KBM-7 (cell line): ENCODE measurements at regions not wholly inside any gene's neighbourhood (a gene's known extent, or its start where the extent isn't known, plus 50 kb on each side); places are given as distances from the start of the nearest gene placed in this dataset.
"Not testable (repeated sequence)": the region's sequence is repeated elsewhere in the genome, so short reads cannot be mapped to it uniquely, and the experiment has no call there.

Experiments
- DNase-seq: peaks from one replicate; pipeline ENCODE4 v3.0.0-alpha.2; 2015
- in situ Hi-C: fragments of 300-500 bp; cut with MboI; formaldehyde crosslinking; loops from 2 replicates; pipeline ENCODE4 v1.14.3; 2020; ENCODE audit warnings: low sequenced_read_pairs, low pct_unique_long_range_greater_than_20kb, mixed read lengths

- in situ Hi-C loops, DNase-seq: not testable (repeated sequence)
Measured at GRCh38 chr3:29182828-29183227, 98.0 kb upstream of the RBMS3 start.

GRCh38 chr3:29183346-29184087 is 97.4 kb upstream of the RBMS3 start:
- DNase-seq = no peak
- in situ Hi-C loops = no loop called here

- in situ Hi-C loops = no loop called here
- DNase-seq = no peak
Measured at GRCh38 chr3:29185706-29186105, 95.2 kb upstream of the RBMS3 start.

GRCh38 chr3:29186131-29186599 is 94.7 kb upstream of the RBMS3 start:
- in situ Hi-C loops = no loop called here
- DNase-seq = no peak

DNA sequence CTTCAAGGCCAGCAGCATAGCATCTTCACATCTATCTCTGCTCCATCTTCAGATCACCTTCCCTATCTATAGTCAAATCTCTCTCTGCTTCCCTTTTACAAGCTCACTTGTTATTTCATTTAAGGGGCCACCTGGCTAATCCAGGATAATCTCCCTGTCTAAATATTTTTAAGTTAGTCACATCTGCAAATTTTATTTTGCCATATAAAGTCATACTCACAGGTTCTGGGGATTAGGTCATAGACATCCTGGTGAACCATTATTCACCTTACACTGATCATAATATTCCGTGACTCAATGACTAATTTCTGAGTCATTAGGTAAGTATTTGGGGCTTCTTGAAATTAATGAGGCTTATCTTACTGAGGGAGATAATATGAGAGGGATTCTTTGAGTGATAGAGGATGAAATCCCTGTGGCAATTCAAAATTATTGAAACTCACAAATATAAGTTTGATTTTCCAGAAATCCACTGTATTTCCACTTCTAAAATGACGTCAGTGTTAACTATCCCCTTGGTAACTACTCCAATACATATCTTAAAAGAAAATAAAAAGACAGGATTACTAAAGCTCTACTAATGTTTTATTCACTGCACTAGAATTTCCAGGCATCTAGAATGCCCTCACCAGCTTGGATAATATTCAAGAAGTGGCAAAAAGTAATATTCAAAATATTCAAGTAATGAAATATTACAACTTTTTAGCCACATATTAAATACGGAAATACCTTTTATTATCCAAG is 93.7 kb upstream of the RBMS3 start:
- in situ Hi-C loops = no loop called here
- no peak for DNase-seq

GRCh38 chr3:29189328-29189727 is 91.5 kb upstream of the RBMS3 start:
- DNase-seq = no peak
- in situ Hi-C loops = no loop called here

DNA sequence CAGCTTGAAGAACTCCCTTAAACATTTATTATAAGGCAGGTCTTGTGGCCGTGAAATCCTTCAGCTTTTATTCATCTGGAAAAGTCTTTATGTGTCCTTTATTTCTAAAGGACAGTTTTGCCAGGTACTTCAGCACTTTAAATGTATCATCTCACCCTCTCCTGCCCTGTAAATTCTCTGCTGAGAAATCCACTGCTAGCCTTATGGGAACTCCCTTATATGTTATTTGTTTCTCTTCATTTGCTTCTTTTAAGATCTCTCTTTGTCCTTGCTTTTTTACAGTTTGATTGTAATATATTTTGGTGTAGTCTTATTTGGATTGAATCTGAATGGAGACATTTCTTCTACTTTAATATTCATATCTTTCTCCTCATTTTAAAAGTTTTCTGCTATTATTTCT is 86.7 kb upstream of the RBMS3 start:
- in situ Hi-C loops = no loop called here
- DNase-seq = no peak

DNA sequence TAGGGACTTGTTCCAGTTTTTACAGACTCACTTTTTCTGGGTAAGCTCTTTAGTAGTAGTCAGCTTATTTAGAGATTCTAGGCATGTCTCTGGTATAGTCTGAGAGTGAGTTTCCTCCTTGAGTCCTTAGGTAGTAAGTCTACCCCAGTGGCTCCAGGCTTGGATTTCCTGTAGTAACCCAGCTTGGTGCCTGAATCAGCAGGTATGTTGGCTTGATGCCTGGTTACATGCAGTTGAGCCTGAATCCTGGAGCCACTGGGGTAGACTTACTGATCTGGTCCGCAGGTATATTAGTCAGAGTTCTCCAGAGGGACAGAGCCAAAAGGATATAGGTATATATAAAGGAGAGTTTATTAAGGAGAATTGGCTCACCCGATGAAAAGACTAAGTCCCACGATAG is 85.8 kb upstream of the RBMS3 start:
- no peak for DNase-seq
- in situ Hi-C loops = no loop called here

GRCh38 chr3:29201604-29202003 is 79.3 kb upstream of the RBMS3 start:
- DNase-seq = no peak
- in situ Hi-C loops = no loop called here

- DNase-seq = no peak
- in situ Hi-C loops = no loop called here
Measured at GRCh38 chr3:29202378-29202777, 78.5 kb upstream of the RBMS3 start.

DNA sequence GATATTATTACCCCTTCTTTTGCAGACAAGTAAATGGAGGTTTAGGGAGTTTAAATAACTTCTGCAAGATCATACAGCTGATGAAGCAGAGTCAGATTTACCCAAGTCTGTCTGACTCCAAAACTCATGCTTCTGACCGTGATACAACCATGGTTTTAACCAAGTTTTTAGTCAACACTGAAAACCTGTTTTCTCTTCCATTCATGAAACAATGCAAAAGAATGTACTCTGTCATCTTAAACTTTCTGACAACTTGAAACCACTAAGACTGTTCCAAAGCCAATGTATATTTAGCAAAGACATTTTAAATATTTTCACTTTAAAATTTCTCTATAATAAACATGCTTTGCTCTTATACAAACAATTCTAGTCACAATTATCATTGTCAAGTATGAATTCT is 77.0 kb upstream of the RBMS3 start:
- in situ Hi-C loops = no loop called here

GRCh38 chr3:29207427-29207826 is 73.4 kb upstream of the RBMS3 start:
- in situ Hi-C loops = no loop called here
- DNase-seq = no peak

More for the DNA sequence above, 77.0 kb upstream of the RBMS3 start:
- DNase-seq = no peak

DNA sequence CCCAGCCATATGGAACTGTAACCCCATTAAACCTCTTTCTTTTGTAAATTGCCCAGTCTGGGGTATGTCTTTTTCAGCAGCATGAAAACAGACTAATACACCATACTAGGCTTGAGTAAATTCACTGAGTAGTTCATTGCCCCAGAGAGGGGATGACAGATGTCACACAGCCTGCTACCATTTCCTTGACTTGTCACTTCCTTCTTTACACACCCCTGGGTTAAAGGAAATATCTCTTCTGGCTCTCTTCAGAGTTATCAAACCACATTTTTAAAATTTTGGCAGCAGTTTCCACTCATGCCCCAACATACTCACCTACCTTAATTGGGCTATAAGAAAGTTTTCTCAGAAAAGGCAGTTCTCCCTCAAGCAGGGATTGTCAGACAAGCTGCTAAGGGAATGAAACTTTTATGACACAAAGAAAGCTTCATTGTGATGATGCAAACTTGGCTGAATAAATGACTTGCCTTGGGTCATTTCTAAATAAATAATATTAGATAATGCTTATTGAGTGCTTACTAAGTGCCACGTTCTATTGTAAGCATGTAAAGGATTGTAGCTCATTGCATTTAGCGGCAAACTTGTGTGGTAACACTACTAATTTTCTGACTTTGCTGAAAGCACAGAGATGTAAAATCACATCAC is 68.0 kb upstream of the RBMS3 start:
- no peak for DNase-seq
- in situ Hi-C loops = no loop called here

- DNase-seq = no peak
- in situ Hi-C loops = no loop called here
Measured at GRCh38 chr3:29214009-29214658, 66.7 kb upstream of the RBMS3 start.

DNA sequence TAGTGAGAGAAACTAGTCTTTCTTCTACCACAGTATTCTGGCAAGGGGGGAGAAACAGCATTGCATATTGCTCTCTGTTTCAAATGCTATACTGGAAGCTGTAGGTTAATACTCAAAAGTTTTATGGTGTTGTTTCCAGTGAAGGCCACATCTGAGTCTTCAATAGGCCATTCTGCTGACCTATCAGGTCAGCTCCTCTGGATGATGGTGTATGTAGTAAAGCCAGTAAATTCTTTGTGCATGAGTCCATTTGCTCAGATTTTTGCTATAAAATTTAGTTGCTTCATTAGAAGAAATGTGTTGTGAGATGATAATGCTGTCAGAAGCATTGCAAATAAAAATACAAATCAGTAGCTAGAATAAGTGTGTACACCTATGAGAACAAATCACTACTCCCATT is 64.9 kb upstream of the RBMS3 start:
- DNase-seq = no peak
- in situ Hi-C loops = no loop called here

DNA sequence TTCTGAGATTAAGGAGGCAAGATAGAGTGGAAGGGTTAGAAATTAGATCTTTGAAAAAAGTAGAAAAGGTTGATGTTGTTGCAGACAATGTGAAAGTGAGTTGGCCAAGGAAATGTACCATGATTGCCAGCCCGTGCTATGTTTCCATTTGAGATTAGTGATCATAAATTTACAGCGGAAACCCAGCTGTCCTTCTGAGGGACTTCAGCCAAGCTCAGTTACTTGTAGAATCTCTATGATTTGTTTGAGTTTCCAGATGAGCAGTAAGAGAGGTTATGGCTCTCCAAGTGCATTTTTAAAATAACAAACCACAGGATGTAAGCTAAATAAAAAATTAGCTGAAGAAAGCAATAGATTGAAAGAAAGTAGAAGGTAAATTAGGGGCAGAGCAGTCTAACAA is 54.2 kb upstream of the RBMS3 start:
- in situ Hi-C loops = no loop called here
- DNase-seq = no peak

DNA sequence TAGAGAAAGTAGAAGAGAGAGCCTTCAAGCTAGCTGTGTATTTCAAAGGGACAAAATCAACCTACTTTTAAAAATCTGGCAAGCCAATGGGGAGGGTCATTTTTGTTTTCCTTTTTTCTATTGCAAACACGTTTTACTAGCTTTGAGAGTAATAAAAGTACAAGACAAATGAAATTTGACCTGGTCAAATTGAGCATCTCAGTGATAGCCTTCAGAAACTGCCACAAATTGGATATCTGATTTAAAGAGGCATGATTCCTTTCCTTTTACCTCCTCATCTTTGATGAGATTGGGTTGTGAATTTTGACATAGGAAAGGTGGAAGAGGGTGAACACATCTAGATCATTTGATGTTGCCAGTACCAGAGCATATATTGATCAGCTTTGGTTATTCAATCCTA is 53.6 kb upstream of the RBMS3 start:
- in situ Hi-C loops = no loop called here
- DNase-seq = no peak
